Right lobe of liver (tissue), 4 donors: ENCODE measurements at regions not wholly inside any gene's neighbourhood (a gene's known extent, or its start where the extent isn't known, plus 50 kb on each side); places are given as distances from the start of the nearest gene placed in this dataset.

Experiments
- POLR2A ChIP-seq: fragments of 450-650 bp; IDR thresholded peaks from one replicate; pipeline ENCODE4 v1.6.1; 2017; ENCODE audit warnings: antibody characterized with exemption, mild to moderate bottlenecking
- TF ChIP-seq, protein P1 (sequence below), 4 donors: fragments of 200-600 bp in 3 of 4; fragments of 450-650 bp in 1 of 4; IDR thresholded peaks; one replicate each; pipeline versions ENCODE4 v1.5.1 to v1.8.0; 2016 to 2022; ENCODE audit warnings: antibody characterized with exemption in 4 of 4, mild to moderate bottlenecking in 2 of 4
- donor health status: DM: no; HTN: no; CAD: no.
- donor health status: DM: no; HTN: no; CAD: no.
- donor health status: DM: no; HTN: yes; CAD: no.

DNA sequence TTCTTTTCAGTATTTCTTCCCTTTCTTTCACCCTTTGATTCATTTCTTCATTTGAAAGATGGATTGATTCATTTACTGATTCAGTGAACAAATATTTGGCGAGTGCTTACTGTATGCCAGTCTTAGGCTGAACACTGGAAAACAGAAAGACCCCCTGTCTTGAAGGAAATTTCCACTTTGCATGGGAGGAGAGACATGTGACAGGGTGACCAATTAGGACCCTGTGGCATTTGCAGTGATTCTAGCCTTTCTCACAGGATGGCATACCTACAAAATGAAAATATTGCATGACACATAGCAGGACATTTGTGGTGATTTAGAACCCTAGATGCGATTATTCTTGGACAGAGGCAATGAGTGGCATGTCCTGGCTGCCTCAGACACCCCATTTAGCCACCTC is 407.2 kb upstream of the SGCD start:
- TF ChIP-seq, protein P1, sequence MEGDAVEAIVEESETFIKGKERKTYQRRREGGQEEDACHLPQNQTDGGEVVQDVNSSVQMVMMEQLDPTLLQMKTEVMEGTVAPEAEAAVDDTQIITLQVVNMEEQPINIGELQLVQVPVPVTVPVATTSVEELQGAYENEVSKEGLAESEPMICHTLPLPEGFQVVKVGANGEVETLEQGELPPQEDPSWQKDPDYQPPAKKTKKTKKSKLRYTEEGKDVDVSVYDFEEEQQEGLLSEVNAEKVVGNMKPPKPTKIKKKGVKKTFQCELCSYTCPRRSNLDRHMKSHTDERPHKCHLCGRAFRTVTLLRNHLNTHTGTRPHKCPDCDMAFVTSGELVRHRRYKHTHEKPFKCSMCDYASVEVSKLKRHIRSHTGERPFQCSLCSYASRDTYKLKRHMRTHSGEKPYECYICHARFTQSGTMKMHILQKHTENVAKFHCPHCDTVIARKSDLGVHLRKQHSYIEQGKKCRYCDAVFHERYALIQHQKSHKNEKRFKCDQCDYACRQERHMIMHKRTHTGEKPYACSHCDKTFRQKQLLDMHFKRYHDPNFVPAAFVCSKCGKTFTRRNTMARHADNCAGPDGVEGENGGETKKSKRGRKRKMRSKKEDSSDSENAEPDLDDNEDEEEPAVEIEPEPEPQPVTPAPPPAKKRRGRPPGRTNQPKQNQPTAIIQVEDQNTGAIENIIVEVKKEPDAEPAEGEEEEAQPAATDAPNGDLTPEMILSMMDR (IDR thresholded peaks at IDR 0.05) = no peak
- TF ChIP-seq POLR2A = no peak
